SW480 (cell line): ENCODE measurements at regions not wholly inside any gene's neighbourhood (a gene's known extent, or its start where the extent isn't known, plus 50 kb on each side); places are given as distances from the start of the nearest gene placed in this dataset.
"Not testable (repeated sequence)": the region's sequence is repeated elsewhere in the genome, so short reads cannot be mapped to it uniquely, and the experiment has no call there.

Source experiments
- DNase-seq: peaks from one replicate; pipeline ENCODE4 v3.0.0-alpha.2; 2016; ENCODE audit warnings: low spot score

DNA sequence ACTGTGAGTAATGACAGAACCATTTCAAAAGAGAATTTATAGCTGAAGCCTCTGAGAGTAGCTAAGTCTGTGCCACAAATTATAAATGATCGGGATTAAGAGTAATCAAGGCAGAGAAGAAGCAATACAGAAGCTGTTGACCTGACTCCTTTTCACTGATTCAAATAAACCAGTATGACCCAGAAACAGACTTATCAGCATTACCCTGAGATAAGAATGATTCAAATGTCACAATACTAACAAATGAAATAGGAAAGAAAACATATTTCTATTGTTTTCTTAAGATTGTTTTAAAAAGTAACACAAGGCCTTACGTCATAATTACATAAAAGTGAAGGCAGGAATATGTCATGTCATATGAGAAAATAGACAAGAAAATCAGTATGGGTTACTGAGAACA lies 1534.6 kb downstream of the SI start:
- no peak for DNase-seq

DNA sequence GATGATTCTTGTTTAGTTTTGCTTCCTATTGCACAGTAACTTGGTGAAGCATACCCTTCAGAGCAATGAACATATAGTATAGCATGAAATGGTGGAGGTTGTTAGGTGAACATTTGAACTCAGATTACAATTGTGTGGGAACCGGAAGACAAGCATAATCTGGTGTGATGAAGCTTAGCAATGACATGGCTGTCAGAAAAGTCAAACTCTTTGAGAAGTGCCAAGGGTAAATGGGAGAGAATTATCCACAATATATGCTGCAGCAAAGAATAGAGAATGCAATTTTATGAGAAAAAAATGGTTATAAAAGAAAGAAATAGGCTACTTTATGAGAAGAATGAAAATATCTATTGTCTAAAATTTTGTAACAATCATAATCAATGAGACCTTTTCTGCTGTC lies 1536.7 kb downstream of the SI start:
- DNase-seq: no peak

DNA sequence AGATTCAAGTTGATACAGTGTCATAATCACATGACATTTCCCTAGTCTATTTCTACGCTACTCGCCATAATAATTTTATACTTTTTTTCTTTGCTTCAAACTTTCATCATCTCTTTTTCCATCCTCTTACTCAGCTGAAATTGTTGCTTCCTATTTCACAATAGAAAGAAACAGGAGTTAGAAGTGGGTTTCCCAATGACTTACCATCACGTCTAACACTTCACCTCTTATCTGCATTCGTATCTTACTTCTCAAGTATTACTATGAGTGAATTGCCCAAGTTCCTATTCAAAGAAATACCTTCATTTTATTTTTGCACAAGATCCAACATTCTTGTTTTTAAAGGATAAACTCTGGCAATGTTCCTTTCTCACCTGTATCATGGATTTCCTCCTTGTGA lies 1539.9 kb downstream of the SI start:
- no peak for DNase-seq

DNA sequence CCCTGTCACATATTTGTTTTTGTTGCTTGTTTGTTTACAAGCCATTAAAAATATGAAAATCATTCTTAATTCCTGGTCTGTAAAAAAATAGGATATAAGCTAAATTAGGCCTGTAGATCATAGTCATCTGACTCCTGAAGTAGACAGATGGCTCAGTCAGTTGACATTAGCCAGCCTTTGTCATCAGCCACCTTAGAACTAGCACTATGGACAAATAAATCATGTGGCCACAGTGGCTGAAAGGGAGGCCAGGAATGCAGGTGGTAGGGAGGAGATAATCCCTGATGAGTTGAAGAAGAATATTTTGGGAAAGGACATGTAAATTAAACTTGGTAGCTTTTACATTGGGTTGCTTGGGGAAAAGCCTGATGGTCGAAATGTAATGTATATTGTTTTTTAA lies 1544.9 kb downstream of the SI start:
- DNase-seq: no peak

DNA sequence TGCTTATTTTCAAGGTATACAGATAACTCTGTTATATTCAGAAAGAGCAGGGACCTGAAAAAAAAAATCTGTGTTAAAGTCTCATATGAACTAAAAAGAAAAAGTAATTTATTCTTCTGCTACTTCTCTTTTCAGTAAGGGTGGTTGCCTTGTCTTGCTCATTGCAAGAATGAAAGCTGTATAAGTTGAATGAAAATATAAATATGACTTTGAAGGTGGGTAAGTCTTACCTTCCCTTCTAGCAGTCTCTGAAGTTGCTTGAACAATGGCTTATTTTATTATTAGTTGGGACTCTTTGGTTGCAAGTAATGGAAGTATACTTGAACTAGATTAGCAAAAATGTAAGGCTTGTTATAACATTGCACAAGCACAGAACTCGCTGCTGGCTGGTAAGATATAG lies 1554.9 kb downstream of the SI start:
- no peak for DNase-seq

DNA sequence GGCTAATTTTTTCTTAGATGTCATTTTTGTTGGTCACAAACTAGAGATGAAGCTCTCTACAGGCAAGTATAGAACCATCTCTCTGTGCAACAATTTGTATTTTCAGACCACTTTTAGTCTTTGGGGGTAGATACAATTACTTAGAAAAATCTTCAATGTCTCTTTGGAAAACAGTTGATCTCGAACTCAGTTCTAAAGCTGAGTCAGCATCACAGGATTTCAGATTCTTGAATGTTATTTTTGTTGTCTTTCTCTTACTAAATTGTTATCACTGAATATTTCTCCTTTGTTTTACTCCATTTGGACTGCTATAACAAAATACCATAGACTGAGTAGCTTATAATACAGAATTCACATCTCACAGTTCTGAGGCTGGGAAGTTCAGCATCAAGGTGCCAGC lies 1557.0 kb downstream of the SI start:
- no peak for DNase-seq

DNA sequence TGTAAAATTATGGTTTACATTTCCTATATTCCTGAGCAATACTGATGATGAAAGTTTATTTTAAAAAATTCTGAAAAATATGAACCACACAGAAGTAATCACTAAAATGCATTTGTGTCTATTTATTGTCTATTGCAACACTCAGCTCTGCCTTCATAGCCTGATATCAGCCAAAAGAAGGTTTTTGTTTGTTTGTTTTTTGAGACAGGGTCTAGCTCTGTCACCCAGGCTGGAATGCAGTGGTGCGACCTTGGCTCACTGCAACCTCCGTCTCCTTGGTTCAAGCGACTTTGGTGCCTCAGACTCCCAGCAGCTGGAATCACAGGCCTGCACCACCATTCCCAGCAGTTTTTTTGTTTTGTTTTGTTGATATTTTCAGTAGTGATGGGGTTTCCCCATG lies 1560.2 kb downstream of the SI start:
- no peak for DNase-seq

DNA sequence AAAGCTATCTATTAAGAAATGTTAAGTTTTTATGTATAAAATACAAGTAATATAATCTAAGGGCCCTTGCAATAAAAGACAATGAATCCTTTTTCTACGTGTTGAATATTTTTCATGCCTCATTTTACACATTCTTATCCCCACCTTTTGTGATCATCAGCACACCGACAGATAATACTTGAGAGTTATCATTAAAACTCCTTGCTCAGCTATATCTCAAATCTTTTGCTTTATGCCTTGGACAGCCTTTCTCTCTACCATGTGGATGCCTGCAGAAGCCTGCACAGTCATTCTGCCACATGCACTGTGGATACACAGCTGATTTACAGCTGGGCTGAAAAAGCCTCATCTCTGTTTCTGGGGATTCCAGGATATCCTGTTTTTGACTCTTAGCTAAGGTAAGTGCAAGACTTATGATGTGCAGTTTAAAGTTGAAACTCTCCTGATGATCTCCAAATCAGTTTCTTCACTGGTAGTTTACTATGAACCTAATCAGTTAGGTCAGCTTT lies 1565.1 kb downstream of the SI start:
- DNase-seq: no peak

DNA sequence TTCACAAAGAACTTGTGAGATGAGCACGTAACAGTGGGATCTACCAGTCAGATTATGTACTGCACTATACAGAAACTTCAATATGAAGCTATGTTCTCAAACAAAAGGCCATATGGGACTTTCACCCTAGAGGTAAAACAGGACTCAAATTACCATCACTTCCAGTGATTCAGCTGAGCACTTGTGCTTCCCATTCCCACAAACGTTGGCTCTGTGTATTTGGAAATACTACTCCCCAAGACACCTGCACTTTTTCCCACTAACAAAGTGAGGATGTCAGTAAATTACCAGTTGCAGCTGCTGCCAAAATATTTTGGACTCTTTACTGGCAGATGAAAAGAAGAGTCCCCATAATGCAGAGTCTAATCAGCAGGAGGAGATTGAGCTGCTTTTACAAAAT lies 1570.1 kb downstream of the SI start:
- DNase-seq: no peak

DNA sequence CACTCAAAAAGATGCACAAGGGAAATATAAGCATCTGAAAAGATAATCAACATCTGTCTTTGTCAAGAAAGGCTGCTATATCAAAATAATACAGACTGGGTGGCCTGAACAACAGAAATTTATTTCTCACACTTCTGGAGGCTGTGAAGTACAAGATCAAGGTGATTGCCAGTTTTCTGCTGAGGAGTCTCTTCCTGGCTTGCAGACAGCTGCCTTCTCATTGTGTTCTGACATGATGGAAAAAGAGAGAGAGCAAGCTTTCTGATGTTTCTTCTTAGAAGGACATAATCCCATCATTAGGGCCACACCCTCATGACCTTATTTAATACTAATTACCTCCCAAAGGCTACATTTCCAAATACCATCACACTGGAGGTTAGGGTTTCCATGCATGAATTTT lies 1573.3 kb downstream of the SI start:
- DNase-seq: no peak

DNA sequence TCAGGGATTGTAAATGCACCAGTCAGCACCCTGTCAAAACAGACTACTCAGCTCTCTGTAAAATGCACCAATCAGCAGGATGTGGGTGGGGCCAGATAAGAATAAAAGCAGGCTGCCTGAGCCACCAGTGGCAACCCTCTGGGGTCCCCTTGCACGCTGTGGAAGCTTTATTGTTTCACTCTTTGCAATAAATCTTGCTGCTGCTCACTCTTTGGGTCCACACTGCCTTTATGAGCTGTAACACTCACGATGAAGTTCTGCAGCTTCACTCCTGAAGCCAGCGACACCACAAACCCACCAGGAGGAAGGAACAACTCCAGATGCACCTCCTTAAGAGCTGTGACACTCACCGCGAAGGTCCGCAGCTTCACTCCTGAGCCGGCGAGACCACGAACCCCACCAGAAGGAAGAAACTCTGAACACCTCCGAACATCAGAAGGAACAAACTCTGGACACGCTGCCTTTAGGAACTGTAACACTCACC lies 1578.5 kb downstream of the SI start:
- not testable (repeated sequence) for DNase-seq

DNA sequence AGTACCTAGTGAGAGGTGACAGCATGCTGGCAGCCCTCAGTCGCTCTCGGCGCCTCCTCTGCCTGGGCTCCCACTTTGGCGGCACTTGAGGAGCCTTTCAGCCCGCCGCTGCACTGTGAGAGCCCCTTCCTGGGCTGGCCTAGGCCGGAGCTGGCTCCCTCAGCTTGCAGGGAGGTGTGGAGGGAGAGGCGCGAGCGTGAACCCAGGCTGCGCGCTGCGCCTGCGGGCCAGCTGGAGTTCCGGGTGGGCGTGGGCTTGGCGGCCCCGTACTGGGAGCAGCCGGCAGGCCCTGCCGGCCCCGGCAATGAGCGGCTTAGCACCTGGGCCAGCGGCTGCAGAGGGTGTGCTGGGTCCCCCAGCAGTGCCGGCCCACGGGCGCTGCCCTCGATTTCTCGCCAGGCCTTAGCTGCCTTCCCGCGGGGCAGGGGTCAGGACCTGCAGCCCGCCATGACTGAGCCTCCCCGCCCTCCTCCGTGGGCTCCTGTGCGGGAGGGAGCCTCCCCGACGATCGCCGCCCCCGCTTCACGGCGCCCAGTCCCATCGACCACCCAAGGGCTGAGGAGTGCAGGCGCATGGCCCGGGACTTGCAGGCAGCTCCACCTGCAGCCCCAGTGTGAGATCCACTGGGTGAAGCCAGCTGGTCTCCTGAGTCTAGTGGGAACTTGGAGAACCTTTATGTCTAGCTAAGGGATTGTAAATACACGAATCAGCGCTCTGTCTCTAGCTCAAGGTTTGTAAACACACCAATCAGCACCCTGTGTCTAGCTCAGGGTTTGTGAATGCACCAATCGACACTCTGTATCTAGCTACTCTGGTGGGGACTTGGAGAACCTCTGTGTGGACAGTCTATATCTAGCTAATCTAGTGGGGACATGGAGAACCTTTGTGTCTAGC lies 1579.2 kb downstream of the SI start:
- not testable (repeated sequence) for DNase-seq

DNA sequence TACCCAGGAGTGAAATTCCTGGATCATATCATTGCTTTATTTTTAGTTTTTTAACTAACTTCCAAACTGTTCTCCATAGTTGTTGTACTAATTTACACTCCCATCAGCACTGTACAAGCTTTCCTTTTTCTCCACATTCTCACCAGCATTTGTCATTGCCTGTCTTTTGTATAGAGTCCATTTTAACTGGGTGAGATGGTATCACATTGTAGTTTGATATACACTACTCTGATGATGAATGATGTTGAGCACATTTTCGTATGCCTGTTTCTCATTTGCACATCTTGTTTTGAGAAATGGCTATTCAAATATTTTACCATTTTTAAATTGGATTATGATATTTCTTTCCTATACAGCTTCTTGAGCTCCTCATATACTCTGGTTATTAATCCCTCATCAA lies 1586.6 kb downstream of the SI start:
- DNase-seq: no peak

DNA sequence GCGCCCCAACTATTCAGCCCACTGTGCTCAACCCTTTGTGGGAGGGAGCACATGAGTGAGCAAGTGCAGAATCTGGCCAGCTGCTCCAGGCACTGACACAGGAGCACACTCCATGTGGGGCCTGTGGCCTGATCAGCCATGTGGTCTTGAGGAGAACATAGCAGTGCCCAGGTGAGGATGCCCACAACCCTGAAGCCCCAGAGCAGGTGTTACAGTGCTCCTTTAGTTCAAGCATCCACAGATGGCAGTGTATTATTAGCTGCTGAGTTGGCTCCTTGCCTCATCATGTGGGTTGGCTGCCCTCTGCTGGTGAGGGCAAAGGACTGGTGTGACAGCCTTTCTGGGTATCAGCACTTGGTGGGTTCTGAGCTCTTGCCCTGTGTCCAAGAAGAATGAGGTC lies 1588.2 kb downstream of the SI start:
- DNase-seq: peak; percentile 31

DNA sequence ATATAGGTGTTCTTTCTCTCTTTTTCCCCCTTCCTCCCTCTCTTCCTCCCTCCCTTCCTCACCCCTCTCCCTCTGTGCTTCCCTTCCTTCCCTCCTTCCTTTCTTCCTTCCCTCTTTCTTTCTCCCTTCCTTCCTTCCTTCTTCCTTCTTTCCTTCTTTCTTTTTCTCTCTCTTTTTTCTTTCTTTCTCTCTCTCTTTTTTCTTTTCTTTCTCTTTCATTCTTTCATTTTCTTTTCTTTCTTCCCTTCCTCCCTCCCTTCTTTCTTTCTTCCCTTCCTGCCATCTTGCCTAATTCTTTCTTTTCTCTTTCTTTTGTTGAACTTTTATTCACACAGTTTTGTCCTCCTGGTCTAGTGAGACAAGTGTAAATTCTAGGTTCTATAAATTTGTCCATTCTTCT lies 1595.6 kb downstream of the SI start:
- no peak for DNase-seq

DNA sequence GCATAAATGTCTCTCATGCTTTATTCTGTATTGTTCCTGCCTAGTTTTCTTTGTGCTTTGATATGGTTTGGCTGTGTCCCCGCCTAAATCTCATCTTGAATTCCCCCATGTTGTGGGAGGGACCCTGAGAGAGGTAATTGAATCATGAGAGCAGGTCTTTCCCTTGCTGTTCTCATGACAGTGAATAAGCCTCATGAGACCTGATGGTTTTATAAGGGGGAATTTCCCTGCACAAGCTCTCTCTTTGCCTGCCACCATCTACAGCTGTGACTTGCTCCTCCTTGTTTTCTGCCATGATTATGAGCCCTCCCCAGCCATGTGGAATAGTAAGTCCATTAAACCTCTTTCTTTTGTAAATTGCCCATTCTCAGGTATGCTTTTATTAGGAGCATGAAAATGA lies 1596.6 kb downstream of the SI start:
- DNase-seq: no peak

DNA sequence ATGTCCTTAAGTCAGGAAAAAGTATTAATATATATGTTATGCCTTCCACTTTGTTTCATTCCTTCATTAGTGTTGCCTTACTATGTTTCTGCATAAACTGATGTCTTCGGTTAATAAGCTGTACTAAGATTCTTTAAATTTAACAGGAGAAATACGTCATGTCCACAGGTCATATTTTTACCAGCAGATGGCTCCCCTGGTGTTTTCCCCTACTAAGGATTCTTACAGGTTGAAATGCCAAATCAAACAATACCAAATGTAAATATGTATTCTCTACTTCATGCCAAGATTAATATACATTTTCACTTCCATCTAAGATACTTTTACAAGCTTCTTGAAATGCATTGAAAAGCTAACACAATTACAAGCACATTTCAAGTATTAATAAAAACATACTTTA lies 1602.1 kb downstream of the SI start:
- peak; percentile 2 for DNase-seq

DNA sequence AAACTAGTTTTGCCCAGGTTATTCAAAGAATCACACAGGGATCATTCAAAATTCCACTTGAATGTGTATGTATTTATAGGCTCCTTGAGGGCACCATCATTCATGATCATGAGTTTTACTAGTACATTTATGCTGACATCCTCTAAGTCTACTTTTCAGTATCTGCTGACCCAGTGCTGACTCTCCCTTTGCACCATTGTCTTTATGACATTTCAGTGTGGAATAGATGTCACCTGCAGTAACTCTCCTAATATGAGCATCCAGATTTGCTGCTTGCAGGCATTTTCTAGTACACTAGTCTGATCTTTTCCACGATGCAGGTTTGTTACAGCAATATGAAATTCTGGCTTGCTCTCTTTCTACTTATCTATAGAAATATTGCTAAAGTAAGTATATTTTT lies 1603.5 kb downstream of the SI start:
- no peak for DNase-seq

DNA sequence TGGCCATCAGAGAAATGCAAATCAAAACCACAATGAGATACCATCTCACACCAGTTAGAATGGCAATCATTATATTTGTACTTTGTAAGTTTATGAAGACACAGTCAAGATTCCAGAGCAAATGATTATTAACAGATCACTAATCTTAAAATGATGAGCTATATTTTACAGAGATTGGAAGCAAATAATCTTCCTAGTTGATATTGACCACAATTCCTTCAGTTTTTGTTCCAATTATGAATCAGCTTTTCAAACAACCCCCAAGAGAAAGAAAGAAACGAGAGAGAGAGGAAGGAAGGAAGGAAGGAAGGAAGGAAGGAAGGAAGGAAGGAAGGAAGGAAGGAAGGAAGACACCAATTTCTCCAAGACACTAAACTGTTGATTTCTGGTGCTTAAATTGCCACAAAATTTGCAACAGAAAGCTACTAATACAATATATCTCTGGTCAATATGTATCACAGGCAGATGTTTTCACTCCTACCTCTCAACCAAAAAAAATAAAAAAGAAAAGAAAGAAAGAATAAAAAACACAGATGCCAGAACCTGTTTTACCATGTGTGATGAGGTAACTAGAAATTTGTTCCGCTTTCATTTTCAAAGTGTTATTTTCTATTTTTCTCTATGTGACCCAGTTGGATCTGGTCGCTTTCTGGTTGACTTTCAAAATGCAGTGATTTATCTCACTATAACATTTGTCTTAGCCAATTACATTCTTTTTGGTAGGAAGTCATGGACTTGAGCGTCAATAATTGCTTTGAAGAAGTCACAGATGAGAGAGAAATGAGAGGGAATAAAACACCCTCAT lies 1609.6 kb downstream of the SI start:
- DNase-seq: no peak

DNA sequence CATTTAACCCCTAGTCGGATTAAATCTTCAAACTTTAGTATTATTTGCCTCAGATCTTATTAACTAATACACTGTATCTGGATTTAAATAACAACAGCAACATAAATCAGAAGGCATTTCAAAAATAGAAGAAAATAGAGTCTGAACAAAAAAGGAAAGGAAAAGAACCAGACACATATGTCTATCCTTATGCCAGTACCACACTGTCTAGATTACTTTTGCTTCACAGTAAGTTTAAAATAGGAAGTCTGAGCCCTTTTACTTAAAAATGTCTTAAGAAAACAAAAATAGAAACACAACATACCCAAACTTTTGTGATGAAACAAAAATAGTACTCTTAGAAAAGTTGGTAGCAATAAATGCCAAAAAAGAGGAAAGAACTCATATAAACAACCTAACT lies 1615.8 kb downstream of the SI start:
- DNase-seq: no peak

DNA sequence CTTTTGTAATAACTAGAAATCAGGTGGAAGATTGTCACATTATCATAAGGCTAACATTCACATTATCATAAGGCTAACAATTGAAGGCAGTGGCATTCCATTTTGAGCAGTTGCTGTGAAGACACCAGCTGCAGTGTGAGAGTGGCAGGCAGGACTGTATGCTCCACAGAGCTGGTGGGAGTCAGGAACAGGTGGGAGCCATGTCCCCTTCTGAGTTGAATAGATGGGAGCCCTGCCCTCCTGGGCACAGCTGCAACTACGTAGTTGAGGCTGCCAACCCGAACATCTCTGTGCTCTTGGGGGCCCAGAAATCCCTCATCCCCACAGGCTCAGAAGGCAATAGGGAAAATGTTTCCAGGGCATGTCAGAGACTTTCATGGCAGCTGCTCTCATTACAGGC lies 1627.6 kb downstream of the SI start:
- DNase-seq: no peak

DNA sequence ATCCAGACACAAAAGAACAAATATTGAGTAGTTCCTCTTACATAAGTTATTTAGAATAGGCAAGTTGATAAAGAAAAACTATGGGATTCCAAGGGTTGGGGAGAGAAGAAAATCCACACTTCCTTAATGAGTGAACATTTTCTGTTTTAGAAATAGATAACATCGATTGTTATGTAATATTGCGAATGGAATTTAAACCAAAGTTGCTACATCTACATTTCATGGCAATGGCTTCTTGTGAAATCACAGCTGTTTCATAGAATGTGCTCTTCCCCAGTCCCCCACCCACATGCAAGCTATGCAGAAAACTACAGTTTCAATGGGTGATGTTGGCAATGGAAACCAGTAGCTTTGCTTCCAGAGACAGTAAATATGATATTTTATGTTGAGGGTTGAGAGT lies 1639.5 kb downstream of the SI start:
- DNase-seq: no peak

DNA sequence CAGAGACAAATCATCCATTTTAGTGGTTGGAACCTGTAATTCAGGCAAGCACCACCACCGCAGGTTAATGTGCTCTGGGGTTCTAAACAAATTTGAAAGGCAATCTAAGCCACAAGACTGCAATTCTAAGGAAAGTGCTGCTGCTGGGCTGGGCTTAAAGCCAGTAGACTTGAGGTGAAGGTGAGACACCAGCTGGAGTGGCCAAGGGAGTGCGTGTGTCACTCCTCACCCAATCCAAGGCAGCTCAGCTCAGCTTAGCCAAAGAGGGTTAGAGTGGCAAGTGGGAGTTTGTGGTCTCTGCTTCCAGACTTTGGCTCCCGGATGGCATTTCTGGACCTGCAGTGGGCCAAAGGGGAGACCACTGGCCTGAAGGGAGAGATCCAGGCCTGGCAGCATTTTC lies 1655.6 kb downstream of the SI start:
- no peak for DNase-seq
